GM12878 (cell line): ENCODE measurements at regions not wholly inside any gene's neighbourhood (a gene's known extent, or its start where the extent isn't known, plus 50 kb on each side); places are given as distances from the start of the nearest gene placed in this dataset.

Experiments used
- BHLHE40 ChIP-seq, 2 experiments: fragments of 450-650 bp in 1 of 2; IDR thresholded peaks; 2 replicates each; pipeline ENCODE4 v1.6.1; 2011 to 2017; ENCODE audit warnings: low read depth in 2 of 2, borderline replicate concordance in 1 of 2, improper control_type of control experiment in 1 of 2, low read length in 1 of 2, mild to moderate bottlenecking in 1 of 2
- CHD1 ChIP-seq: IDR thresholded peaks from 2 replicates; pipeline ENCODE4 v1.6.1; 2012; ENCODE audit warnings: low read depth, low read length, improper control_type of control experiment
- DPF2 ChIP-seq: fragments of 450-650 bp; IDR thresholded peaks from 2 replicates; pipeline ENCODE4 v1.6.1; 2017; ENCODE audit warnings: mild to moderate bottlenecking
- EED ChIP-seq: sonication (generic); IDR thresholded peaks from 2 replicates; pipeline ENCODE4 v1.6.1; 2016; ENCODE audit warnings: antibody characterized with exemption, low read depth
- EP300 ChIP-seq, 2 experiments: fragments of 150-350 bp in 1 of 2; IDR thresholded peaks; 2 replicates each; pipeline ENCODE4 v1.6.1; 2011 to 2012; ENCODE audit warnings: low read depth in 2 of 2, low read length in 2 of 2, borderline replicate concordance in 1 of 2, improper control_type of control experiment in 1 of 2, inconsistent platforms in 1 of 2; ENCODE audit not compliant: control insufficient read depth in 1 of 2
- EZH2 ChIP-seq: IDR thresholded peaks from 2 replicates; pipeline ENCODE4 v1.6.1; 2012; ENCODE audit warnings: low read depth, mild to moderate bottlenecking, control low read depth, inconsistent platforms, low read length, borderline replicate concordance; ENCODE audit not compliant: control insufficient read depth
- FOXM1 ChIP-seq: IDR thresholded peaks from 2 replicates; pipeline ENCODE4 v1.6.1; 2012; ENCODE audit warnings: low read depth, mild to moderate bottlenecking, inconsistent platforms, low read length, moderate library complexity
- HCFC1 ChIP-seq: fragments of 150-350 bp; IDR thresholded peaks from 2 replicates; pipeline ENCODE4 v1.6.1; 2014; ENCODE audit warnings: low read length
- HDAC6 ChIP-seq: fragments of 200-600 bp; sonication (generic); IDR thresholded peaks from one replicate; pipeline ENCODE4 v1.8.0; 2017; ENCODE audit warnings: antibody characterized with exemption; ENCODE audit not compliant: unreplicated experiment
- HSF1 ChIP-seq: fragments of 150-350 bp; IDR thresholded peaks from 2 replicates; pipeline ENCODE4 v1.6.1; 2014; ENCODE audit warnings: mild to moderate bottlenecking, low read depth, low read length
- LARP7 ChIP-seq: fragments of 450-650 bp; IDR thresholded peaks from 2 replicates; pipeline ENCODE4 v1.6.1; 2017; ENCODE audit warnings: mild to moderate bottlenecking
- MEF2B ChIP-seq: fragments of 450-650 bp; IDR thresholded peaks from 2 replicates; pipeline ENCODE4 v1.6.1; 2018; ENCODE audit warnings: mild to moderate bottlenecking, moderate library complexity; ENCODE audit not compliant: partially characterized antibody, poor library complexity, severe bottlenecking
- MTA2 ChIP-seq: fragments of 450-650 bp; IDR thresholded peaks from 2 replicates; pipeline ENCODE4 v1.6.1; 2016; ENCODE audit warnings: low read depth, mild to moderate bottlenecking, moderate library complexity
- NR2C2 ChIP-seq: IDR thresholded peaks from 2 replicates; pipeline ENCODE4 v1.6.1; 2011; ENCODE audit warnings: borderline replicate concordance, low read depth; ENCODE audit not compliant: control insufficient read depth, insufficient read length
- POLR2AphosphoS2 ChIP-seq: IDR thresholded peaks from 2 replicates; pipeline ENCODE4 v1.6.1; 2011; ENCODE audit warnings: low read depth, mild to moderate bottlenecking, low read length, improper control_type of control experiment, moderate library complexity
- RAD21 ChIP-seq: IDR thresholded peaks from 2 replicates; pipeline ENCODE4 v1.6.1; 2011; ENCODE audit warnings: mild to moderate bottlenecking, low read depth, low read length, moderate library complexity; ENCODE audit not compliant: insufficient read depth
- RBBP5 ChIP-seq: fragments of 200-600 bp; sonication (generic); conservative IDR thresholded peaks from 2 replicates; pipeline ENCODE4 v1.6.1; 2016
- RELA ChIP-seq: fragments of 450-650 bp; IDR thresholded peaks from 2 replicates; pipeline ENCODE4 v1.8.0; 2014; ENCODE audit warnings: borderline replicate concordance; ENCODE audit not compliant: partially characterized antibody
- TARDBP ChIP-seq: IDR thresholded peaks from 2 replicates; pipeline ENCODE4 v1.6.1; 2016; ENCODE audit warnings: borderline replicate concordance
- TCF12 ChIP-seq: IDR thresholded peaks from 2 replicates; pipeline ENCODE4 v1.6.1; 2011; ENCODE audit warnings: low read depth, mild to moderate bottlenecking, low read length
- TCF3 ChIP-seq: IDR thresholded peaks from 2 replicates; pipeline ENCODE4 v1.6.1; 2012; ENCODE audit warnings: low read depth, mild to moderate bottlenecking, low read length, borderline replicate concordance; ENCODE audit not compliant: insufficient read depth
- WRNIP1 ChIP-seq: IDR thresholded peaks from 2 replicates; pipeline ENCODE4 v1.6.1; 2011; ENCODE audit warnings: low read depth, low read length, improper control_type of control experiment, borderline replicate concordance
- YY1 ChIP-seq: IDR thresholded peaks from 2 replicates; pipeline ENCODE4 v1.6.1; 2011; ENCODE audit warnings: low read depth, mild to moderate bottlenecking, low read length
- ZBTB4 ChIP-seq: fragments of 450-650 bp; formaldehyde crosslinking; IDR thresholded peaks from 2 replicates; pipeline ENCODE4 v1.4.0; 2022; ENCODE audit warnings: mild to moderate bottlenecking, moderate library complexity
- TF ChIP-seq, protein P1 (sequence below): IDR thresholded peaks from 2 replicates; pipeline ENCODE4 v1.6.1; 2011; ENCODE audit warnings: mild to moderate bottlenecking, low read depth, low read length, moderate library complexity; ENCODE audit not compliant: insufficient replicate concordance

GRCh38 chr12:102735104-102735503 is 181.9 kb downstream of the PAH start (continued):
- TF ChIP-seq HSF1 (no peak), TCF3 (no peak), MTA2 (peak; percentile 68), RAD21 (no peak), MEF2B (peak; percentile 54), HCFC1 (no peak), BHLHE40 (IDR thresholded peaks at IDR 0.05; ENCODE audit: borderline replicate concordance in 1 of 2, low read depth in 2 of 2, low read length in 1 of 2) (peak in 1 of 2 experiments; percentile 26; a peak in 1 of 4 replicates), RELA (no peak), FOXM1 (no peak), ZBTB4 (no peak), TCF12 (no peak), WRNIP1 (no peak), LARP7 (no peak), EP300 (IDR thresholded peaks at IDR 0.05; ENCODE audit: borderline replicate concordance in 1 of 2, control insufficient read depth in 1 of 2, low read depth in 2 of 2, low read length in 2 of 2) (peak in 1 of 2 experiments; percentile 64; a peak in 1 of 4 replicates), NR2C2 (no peak), POLR2AphosphoS2 (no peak), RBBP5 (no peak), DPF2 (peak; percentile 92), CHD1 (no peak), YY1 (0 out of 2 replicates have a peak, but pooled peaks have one; percentile 24), EED (0 out of 2 replicates have a peak, but pooled peaks have one; percentile 29), EZH2 (no peak), HDAC6 (no peak), TARDBP (no peak)
- TF ChIP-seq, protein P1, sequence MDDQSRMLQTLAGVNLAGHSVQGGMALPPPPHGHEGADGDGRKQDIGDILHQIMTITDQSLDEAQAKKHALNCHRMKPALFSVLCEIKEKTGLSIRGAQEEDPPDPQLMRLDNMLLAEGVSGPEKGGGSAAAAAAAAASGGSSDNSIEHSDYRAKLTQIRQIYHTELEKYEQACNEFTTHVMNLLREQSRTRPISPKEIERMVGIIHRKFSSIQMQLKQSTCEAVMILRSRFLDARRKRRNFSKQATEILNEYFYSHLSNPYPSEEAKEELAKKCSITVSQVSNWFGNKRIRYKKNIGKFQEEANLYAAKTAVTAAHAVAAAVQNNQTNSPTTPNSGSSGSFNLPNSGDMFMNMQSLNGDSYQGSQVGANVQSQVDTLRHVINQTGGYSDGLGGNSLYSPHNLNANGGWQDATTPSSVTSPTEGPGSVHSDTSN, result no peak
